GM13976 (cell line): ENCODE measurements at regions not wholly inside any gene's neighbourhood (a gene's known extent, or its start where the extent isn't known, plus 50 kb on each side); places are given as distances from the start of the nearest gene placed in this dataset.

ENCODE experiments used
- DNase-seq: peaks from one replicate; pipeline ENCODE4 v3.0.0; 2012; ENCODE audit warnings: low spot score
- in situ Hi-C: fragments of 300-500 bp; cut with MboI; formaldehyde crosslinking; loops from one replicate; pipeline ENCODE4 v1.12.0; 2022; ENCODE audit warnings: low sequenced_read_pairs, mixed read lengths, inconsistent platforms; ENCODE audit not compliant: unreplicated experiment
- TF ChIP-seq, protein P1 (sequence below): IDR thresholded peaks from 2 replicates; pipeline ENCODE4 v1.5.1; 2012; ENCODE audit warnings: borderline replicate concordance, mild to moderate bottlenecking; ENCODE audit not compliant: insufficient read depth; ENCODE audit errors: extremely low read depth, missing control alignments, control extremely low read depth

DNA sequence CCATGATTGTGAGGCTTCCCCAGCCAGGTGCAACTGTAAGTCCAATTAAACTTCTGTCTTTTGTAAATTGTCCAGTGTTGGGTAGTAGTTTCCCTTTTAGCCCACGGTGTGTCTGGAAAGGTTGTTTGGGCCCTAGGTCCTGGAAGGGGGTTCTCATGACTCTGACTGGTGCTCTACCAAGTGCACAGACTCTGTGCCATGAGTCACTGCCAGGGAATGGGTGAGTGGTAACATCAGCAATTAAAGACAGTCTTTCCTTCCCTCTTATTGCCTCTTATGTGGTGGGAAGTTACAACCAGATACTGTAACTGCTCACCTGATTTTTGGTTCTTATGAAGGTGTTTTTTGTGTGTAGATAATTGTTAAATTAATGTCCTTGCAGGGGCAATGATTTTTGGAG lies 141.2 kb downstream of the PRDM9 start:
- TF ChIP-seq, protein P1, sequence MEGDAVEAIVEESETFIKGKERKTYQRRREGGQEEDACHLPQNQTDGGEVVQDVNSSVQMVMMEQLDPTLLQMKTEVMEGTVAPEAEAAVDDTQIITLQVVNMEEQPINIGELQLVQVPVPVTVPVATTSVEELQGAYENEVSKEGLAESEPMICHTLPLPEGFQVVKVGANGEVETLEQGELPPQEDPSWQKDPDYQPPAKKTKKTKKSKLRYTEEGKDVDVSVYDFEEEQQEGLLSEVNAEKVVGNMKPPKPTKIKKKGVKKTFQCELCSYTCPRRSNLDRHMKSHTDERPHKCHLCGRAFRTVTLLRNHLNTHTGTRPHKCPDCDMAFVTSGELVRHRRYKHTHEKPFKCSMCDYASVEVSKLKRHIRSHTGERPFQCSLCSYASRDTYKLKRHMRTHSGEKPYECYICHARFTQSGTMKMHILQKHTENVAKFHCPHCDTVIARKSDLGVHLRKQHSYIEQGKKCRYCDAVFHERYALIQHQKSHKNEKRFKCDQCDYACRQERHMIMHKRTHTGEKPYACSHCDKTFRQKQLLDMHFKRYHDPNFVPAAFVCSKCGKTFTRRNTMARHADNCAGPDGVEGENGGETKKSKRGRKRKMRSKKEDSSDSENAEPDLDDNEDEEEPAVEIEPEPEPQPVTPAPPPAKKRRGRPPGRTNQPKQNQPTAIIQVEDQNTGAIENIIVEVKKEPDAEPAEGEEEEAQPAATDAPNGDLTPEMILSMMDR: no peak
- no peak for DNase-seq
- in situ Hi-C loops: no loop called here

DNA sequence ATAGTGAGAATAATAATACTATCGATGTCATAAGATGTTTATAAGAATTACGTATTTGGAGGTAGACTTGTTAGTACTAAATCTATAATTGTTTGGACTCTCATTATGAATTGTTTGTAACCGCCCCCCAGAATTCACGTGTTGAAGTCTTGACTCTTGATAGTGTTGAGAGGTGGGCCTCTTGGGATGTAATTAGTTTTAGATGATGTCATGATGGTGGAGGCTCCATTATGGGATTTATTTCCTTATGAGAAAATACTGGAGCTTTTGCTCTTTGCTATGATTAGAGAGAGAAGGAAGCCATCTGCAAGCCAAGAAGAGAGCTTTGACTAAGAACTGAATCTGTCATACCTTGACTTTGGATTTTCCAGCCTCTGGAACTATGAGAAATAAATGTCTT lies 142.2 kb downstream of the PRDM9 start:
- TF ChIP-seq, protein P1: no peak
- DNase-seq: no peak
- in situ Hi-C loops: no loop called here

DNA sequence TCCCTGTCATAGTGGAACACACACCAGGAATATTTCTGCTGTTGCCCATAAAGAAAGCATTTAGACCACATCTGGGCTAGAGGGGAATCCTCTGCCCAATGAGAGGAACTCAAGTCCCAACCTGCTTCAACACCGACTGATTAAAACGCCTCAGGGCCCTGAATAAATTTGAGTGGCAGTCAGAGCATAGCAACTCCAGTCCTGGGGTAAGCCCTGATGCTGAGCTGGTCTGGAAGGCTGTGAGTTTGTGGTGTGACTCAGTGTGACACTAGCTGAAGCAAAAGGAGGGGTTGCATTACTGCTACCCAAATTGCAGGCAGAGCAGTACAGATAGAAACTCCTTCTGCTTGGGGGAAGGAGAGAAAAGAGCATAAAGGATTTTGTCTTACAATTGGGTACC lies 148.3 kb downstream of the PRDM9 start:
- in situ Hi-C loops: no loop called here
- TF ChIP-seq, protein P1: no peak
- no peak for DNase-seq

DNA sequence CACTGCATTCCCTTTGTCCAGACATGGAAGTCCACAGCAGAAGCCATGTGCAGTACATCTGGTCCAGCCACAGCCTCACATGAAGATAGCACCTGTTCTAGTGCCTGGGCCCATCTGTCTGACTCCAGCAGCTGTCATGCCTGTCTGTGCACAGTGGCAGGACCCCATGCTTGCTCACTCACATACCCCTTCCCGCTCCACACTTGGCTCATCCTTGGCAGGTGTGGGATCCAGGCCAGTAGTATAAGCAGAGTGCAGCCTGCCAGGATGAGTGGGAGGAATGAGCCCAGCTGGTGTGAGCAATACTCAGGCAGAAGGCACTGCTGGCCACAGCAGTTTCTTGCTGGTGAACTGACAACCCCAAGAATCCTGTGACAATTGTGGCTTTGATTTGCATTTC lies 168.0 kb downstream of the PRDM9 start:
- in situ Hi-C loops: no loop called here
- TF ChIP-seq, protein P1: no peak
- no peak for DNase-seq

DNA sequence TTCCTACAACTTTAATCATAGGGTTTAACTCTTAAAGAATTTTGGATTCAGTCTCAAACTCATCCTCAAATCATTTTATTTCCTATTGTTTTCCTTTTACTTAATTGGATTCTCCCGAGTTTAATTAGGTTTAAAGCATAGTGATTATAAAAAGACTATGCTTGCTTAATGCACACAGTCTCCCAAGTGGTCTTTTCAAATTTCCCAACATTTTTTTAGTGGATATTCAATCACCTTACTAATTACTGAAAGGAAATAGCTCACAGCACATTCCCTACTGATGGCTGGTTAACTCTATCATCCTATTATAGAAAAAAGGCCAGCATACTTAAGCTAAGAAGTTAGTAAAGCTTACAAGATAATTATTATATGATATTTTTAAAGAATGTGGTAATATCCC lies 170.6 kb downstream of the PRDM9 start:
- in situ Hi-C loops: no loop called here
- TF ChIP-seq, protein P1: no peak
- no peak for DNase-seq

DNA sequence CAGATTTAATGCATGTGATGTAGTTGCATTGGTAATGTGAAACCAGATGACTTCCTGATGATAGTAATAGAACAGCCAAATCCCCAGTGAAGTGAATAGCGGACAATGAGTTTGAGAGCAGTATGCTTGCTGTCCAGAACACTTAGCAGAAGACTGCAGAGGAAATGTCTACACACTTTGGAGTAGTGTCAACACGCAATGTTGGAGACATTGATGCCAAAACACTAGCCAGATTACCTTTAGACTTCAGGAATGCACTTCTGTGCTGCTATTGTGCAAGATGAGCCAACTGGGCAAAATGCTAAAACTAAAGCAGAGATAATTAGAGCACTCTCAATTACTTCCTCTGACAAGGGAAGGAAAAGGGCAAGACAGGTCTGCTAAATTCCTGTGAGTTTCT lies 176.7 kb downstream of the PRDM9 start:
- TF ChIP-seq, protein P1: no peak
- DNase-seq: no peak
- in situ Hi-C loops: no loop called here
